ENCODE measurements at regions not wholly inside any gene's neighbourhood (a gene's known extent, or its start where the extent isn't known, plus 50 kb on each side); places are given as distances from the start of the nearest gene placed in this dataset.

GRCh38 chrX:39725928-39726619 is 371.7 kb downstream of the BCOR start:
- no peak for DNase-seq

GRCh38 chrX:39726771-39727170 is 371.0 kb downstream of the BCOR start:
- DNase-seq = no peak

DNA sequence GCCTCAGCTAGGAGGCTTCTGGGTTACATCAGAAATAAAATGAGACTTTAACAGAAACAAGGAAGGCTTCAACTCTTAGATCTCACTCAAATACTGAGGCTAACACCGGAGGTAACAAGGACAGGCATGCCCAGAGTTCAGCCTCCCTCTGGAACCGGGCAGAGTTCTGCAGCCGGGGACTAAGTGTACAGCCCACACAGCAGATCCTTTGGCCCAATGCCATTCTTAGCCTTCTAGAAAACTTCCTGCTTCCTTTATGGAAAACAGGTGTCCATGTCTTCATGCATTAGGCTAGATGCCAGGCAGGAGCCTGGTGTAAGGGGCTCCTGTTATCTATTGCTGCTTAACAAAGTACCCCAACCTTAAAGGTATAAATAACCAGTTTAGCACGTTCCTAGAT is 369.7 kb downstream of the BCOR start:
- DNase-seq = no peak

DNA sequence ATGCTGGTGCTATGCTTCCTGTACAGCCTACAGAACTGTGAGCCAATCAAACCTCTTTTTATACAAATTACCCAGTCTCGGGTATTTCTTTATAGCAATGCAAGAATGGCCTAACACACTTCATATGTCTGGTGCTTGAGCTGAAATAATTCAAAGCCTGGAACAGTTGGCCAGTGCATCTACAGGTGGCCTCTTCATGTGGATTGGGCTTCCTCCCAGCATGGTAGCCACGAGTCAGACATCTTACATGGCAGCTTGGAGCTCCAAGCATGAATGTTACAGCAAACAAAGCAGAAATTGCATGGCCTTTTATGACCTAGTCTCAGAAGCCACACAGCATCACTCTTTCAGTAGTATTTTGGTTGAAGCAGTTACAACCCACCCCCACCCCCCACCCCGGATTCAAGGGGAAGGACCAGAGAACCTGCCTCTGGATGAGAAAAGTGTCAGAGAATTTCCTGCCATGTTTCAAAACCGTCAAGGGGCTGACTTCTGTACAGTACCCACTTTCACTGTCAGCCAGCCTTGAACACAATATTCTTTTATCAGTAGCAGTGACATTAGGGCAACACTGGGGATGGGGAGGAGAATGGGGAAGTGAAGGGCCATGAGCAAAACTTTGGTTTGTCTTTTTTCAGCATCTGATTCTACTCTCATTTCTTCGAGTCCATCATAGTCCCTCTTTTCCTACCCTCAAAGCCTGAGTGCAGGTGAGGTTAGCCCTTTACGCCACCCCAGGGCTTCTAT is 368.7 kb downstream of the BCOR start:
- no peak for DNase-seq

DNA sequence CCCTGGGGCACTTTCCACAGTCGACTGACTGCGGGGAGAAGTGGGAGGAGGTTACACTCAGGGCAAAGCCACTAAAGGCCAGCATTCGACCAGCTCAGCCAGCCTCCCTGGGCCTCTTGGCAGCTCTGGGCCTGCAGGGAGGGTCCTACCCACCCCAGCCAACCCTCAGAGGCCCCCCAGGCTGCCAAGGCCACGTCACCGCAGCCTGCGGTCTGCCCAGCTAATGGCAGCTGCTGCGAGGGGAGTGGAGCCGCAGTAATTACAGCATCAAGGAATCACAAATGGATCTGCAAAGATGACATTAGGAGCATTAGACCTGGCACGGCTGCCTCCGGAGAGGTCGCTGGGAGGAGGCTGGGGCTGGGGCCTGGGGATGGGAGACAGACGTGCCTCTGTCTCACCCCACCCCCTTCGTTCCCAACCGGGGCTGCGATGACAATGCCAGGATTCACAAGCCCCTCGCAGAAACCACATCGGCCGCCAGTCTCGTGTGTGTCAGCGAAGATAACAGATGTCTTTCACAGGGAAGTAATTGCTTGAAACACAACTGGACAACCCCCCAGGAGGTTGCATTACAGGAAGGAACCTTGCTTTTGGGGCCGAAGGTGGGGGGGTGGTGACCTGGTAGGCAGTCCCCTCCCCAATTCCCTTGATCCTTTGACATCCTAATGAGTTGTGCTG is 367.6 kb downstream of the BCOR start:
- DNase-seq = no peak

DNA sequence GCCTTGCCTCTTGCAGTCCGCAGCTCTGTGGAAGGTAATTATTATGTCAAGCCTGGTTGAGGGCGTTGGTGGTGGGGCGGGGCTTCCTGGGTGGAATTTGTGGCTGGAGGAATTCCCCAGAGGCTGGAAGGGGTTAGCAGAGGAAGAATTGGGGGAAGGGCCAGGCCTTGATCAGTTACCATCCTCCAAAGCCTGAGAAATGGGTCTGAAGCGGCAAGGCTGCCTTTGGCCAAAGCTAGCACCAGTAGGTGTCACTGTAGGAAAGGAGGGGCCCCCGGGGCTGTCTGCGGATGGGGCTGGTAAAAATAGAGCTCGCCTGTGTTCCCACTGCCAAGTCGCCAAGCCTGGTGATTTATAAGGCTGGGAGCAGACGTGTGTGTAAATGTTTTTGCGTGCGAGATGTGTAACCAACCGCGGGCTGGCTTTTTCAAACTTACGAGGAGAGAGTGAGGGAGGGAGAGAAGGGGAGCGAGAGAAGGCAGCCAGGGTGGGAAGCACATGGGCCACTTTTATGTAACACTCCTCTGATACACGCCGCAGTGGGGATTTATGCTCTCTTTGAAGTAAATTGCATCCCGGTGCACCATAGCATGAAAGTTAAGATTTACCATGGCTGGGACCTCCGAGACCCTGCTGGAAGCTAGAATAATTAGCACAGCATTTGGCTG is 367.0 kb downstream of the BCOR start:
- peak; percentile 39 for DNase-seq

GRCh38 chrX:39731330-39731667 is 366.5 kb downstream of the BCOR start:
- DNase-seq = no peak

DNA sequence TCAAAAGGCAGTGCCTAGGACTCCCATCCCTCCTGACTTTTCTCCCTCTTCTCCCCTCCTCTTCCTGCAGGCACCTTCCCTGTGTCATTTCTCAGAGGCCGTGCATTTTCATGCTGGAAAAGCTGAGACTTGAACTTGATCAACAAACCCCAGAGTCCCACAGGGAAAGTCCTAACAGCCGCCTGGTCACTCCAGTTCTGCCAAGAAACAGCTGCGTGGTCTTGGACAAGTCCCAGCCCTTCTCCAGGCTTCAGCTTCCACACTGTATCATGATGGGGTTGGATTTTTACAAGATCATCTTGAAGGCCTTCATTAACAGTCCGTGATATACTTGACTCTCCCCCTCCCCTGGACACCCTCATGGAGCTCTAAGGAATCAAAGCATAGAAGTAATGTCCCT is 366.0 kb downstream of the BCOR start:
- no peak for DNase-seq

DNA sequence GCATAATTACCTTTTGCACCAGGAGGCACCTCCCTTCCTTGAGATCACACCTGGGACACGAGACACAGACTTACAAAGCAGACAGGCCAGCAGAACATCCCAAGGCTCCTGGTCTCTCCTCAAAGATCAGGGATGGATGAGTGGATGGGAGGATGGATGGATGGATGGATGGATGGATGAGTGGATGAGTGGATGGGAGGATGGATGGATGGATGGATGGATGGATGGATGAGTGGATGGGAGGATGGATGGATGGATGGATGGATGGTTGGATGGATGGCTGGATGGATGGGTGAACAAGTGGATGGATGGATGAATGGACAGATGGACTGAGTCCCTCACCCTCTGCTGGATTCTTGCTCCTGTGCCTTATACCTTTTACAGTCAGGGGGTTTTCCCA is 364.0 kb downstream of the BCOR start:
- no peak for DNase-seq

- DNase-seq = no peak
Measured at GRCh38 chrX:39734174-39734776, 363.5 kb downstream of the BCOR start.

GRCh38 chrX:39736216-39737211 is 361.2 kb downstream of the BCOR start:
- no peak for DNase-seq

DNA sequence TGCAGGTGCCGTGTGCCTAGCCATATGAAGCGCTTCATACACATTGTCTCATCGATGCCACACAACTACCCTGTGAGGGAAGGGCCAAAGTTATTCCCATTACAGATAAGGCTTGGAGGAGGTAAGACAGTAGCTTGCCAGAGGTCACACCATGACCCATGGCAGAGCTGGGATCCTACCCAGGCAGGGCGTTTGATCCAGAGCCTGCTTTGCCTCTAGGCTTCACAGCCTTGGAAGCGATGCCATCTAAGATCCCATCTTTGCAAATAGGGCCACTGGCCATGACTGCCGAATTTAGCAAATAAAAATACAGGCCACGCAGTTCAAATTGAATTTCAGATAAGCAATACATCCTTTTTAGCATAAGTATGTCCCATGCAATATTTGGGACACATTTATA is 358.2 kb downstream of the BCOR start:
- no peak for DNase-seq

GRCh38 chrX:39740078-39740477 is 357.7 kb downstream of the BCOR start:
- no peak for DNase-seq

DNA sequence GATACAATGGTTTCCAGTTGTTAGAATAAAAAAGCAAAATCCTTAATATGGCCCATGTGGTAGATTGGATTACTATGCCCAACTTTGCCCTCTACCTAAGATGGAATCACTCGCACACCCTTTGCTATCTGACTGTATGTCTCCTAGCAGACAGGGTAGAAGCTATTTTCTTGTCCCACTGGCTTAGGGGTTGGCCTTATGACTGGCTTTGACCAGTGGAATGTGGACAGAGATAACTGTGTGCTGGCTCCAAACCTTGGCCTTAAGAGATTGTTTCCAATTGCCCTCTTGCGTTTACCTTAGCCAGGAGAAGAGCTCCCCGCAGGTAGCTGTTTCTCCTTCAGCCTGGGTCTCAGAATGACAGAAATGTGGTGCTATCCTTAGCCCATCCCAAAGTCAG is 355.9 kb downstream of the BCOR start:
- no peak for DNase-seq

- DNase-seq = no peak
Measured at GRCh38 chrX:39745818-39746217, 351.9 kb downstream of the BCOR start.

DNA sequence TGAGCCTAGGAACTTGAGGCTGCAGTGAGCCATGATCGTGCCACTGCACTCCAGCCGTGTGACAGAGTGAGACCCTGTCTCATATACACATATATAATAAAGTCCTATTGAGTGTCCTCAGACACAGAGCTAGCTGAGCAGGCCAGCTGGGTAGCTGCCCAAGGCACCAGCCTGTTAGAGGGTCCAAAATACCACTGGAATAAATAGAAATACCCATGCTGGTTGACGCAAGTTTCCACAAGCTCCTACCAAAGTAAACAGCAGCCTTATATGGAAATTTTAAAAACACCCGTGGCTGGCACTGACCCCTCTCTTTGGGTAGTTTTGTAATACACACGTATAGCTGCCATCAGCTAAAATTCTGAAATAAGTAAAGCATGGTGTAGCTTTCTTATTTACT is 348.6 kb downstream of the BCOR start:
- DNase-seq = no peak

GRCh38 chrX:39749728-39750127 is 348.0 kb downstream of the BCOR start:
- DNase-seq = no peak

DNA sequence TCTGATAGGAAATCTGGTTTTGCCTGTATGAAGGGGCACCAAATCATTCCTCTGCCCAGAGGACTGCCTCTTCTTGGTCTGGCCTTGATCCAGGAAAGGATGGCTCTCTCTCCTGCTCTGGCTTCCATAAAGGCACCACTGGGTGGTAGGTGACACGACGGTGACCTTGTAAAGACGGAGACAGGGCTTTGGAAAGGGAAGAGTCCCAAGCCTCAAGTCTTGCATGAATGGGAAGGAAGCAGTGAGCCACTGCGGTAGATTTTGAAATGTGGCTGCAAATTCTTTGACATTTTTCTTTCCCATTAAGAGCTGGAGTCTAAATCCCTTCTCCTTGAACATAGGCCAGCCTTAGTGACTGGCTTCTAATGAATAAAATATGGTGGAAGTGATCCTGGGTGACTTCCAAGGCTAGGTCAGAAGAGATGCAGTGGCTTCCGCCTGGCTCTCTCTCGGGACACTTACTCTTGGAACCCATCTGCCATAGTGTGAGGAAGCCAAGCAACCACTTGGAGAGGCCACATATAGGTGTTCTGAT is 347.4 kb downstream of the BCOR start:
- DNase-seq = no peak

GRCh38 chrX:39750848-39751247 is 346.9 kb downstream of the BCOR start:
- no peak for DNase-seq

DNA sequence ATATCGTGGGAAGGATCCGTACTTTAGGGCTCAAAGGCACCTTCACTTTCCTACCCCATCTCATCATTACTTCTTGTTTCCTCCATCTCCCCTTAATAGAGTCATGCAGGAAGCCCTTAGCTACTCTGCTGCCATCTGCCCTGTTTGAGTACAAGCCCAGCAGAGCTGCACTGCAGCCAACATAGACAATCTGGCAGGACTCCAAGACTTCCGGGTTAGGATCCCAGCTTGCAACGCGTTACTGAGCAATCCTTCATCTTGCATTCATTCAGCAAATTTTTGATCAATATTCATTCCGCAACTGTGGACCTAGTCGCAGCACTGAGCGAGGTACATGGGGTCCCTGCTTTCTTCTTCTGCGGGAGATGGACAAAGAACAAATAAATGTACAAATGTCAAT is 344.9 kb downstream of the BCOR start:
- no peak for DNase-seq

DNA sequence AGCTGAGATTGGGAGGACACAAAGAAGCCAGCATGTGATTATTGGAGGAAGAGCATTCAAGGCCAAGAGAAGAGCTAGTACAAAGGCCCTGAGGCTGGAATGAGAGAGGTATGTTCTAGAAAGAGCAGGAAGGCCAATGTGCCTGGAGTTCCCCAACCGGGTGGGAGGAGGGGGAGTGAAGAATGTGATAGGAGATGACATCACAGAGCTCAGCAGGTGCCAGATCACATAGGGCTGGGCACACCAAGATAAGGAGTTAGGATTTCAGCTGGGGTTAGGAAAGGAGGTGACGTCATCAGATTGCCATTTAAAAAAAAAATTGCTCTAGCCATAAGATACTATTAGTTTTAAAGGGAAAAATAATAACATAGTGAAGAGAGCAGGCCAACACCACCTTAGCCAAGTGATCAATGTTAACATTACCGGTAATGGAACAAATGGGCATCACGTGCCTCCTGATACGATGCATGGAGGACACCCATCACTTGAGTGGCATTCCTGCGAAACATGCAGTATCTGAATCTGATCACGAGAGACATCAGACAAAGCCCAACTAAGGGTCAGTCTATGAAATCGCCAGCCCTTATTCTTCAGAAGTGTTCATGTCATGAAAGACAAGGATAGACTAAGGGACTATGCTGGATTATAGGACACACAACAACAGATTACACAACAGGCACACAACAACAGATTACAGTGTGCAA is 344.3 kb downstream of the BCOR start:
- DNase-seq = no peak
